AG04450 (cell line): ENCODE measurements at regions not wholly inside any gene's neighbourhood (a gene's known extent, or its start where the extent isn't known, plus 50 kb on each side); places are given as distances from the start of the nearest gene placed in this dataset.

Experiments
- CTCF ChIA-PET: fragments of 300-600, 350-600 bp; formaldehyde crosslinking; extraction: SDS; loops from one replicate; lab custom pipeline; 2022; ENCODE audit warnings: antibody characterized with exemption, inconsistent platforms; lab: Charles Lee
- POLR2A ChIA-PET: fragments of 350-600 bp; formaldehyde crosslinking; extraction: SDS; loops from one replicate; lab custom pipeline; 2021; ENCODE audit warnings: antibody characterized with exemption, inconsistent platforms; lab: Yijun Ruan, JAX
- DNase-seq: peaks from one replicate; pipeline ENCODE4 v3.0.0-alpha.2; 2011; ENCODE audit warnings: low read depth, low spot score
- H3K27ac ChIP-seq: one replicate; pipeline ENCODE4 v1.5.1; 2012; ENCODE audit warnings: low read depth, low read length, control low read depth
- H3K27me3 ChIP-seq: one replicate; pipeline ENCODE4 v1.6.0; 2012; ENCODE audit warnings: low read length; ENCODE audit not compliant: control insufficient read depth, insufficient read depth
- H3K4me3 ChIP-seq: 2 replicates; pipeline ENCODE4 v1.5.1; 2011; ENCODE audit warnings: mild to moderate bottlenecking, low read depth, low read length, control low read depth
- H3K9me3 ChIP-seq: 2 replicates; pipeline ENCODE4 v1.5.1; 2012; ENCODE audit warnings: low read length; ENCODE audit not compliant: control insufficient read depth, insufficient read depth
- CTCF ChIP-seq: IDR thresholded peaks from 2 replicates; pipeline ENCODE4 v1.5.1; 2011; ENCODE audit warnings: low read depth, low read length, control low read depth, inconsistent platforms

GRCh38 chr1:222225316-222225691 lies 322.6 kb downstream of the HHIPL2 start:
- TF ChIP-seq CTCF = no peak
- Histone ChIP-seq H3K4me3 (no peak overlapping the region), H3K27ac (no peak overlapping the region), H3K9me3 (no peaks in the 10 kb centered on the region; the same call in 1 of the 2 replicates), H3K27me3 (no peaks in the 10 kb centered on the region)
- ChIA-PET CTCF (no interaction called here), POLR2A (no interaction called here)
- no peak for DNase-seq

DNA sequence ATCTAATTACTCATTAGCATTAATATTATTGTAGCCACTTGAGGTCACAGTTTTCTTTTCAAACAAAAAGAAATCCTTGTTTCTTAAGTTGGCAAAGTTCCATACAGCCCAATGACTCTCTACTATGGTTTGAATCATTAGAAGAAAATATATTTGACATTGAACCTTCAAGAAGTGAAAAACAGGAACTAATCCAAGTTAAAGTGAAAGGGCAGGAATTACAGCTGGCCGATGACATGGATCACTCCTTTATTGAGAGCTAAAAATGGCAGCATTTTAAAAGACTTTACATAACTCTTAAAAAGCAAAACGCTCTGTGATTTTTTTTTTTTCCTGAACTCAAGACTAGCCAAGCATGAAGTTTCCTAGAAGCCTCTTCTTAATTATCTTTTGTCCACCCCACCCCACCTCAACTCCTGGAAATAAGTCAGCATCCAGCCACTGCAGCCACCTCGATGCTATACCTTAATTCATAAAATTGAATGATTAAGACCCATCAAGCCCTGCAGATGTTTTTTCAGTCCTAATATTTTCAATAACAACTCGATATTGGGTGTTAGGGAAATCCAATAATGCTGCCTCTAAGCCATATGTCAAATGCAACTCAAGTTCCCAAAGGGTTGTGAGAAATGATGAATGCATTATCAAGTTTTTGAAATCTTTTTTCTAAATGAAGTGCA lies 323.1 kb downstream of the HHIPL2 start:
- Histone ChIP-seq H3K4me3 (no peak overlapping the region), H3K9me3 (no peaks in the 10 kb centered on the region; the same call in 1 of the 2 replicates), H3K27ac (no peak overlapping the region), H3K27me3 (no peaks in the 10 kb centered on the region)
- TF ChIP-seq CTCF = no peak
- ChIA-PET CTCF (no interaction called here), POLR2A (no interaction called here)
- no peak for DNase-seq

- CTCF ChIA-PET = no interaction called here
- Histone ChIP-seq H3K27ac (no peak overlapping the region), H3K9me3 (no peaks in the 10 kb centered on the region; the same call in 1 of the 2 replicates), H3K27me3 (no peaks in the 10 kb centered on the region), H3K4me3 (no peak overlapping the region)
- TF ChIP-seq CTCF = no peak
- POLR2A ChIA-PET = no interaction called here
- DNase-seq = no peak
Measured at GRCh38 chr1:222224156-222224555, 323.7 kb downstream of the HHIPL2 start.

- CTCF ChIA-PET = interaction anchor here (1.1 kb wide), 1 partner anchor 233 kb away, joined by 3 read pairs; no protein-coding TSS in a partner anchor
- Histone ChIP-seq H3K9me3 (no peaks in the 10 kb centered on the region; the same call in 1 of the 2 replicates), H3K27ac (no peak overlapping the region), H3K27me3 (no peaks in the 10 kb centered on the region), H3K4me3 (no peak overlapping the region)
- POLR2A ChIA-PET = no interaction called here
- no peak for DNase-seq
- TF ChIP-seq CTCF = no peak
Measured at GRCh38 chr1:222223010-222223409, 324.9 kb downstream of the HHIPL2 start.

GRCh38 chr1:222216255-222216754 lies 331.6 kb downstream of the HHIPL2 start:
- H3K4me3 ChIP-seq = no peak overlapping the region
- no peak for TF ChIP-seq CTCF
- no peaks in the 10 kb centered on the region for H3K9me3 ChIP-seq
- ChIA-PET POLR2A (no interaction called here), CTCF (no interaction called here)
- H3K27me3 ChIP-seq = no peaks in the 10 kb centered on the region
- no peak overlapping the region for H3K27ac ChIP-seq
- no peak for DNase-seq
